HEK293 (cell line): ENCODE measurements at regions not wholly inside any gene's neighbourhood (a gene's known extent, or its start where the extent isn't known, plus 50 kb on each side); places are given as distances from the start of the nearest gene placed in this dataset.

Experiments
- CTCF ChIA-PET: fragments of 350-600 bp; formaldehyde crosslinking; extraction: SDS; loops from one replicate; lab custom pipeline; 2021; ENCODE audit warnings: antibody characterized with exemption; lab: Yijun Ruan, JAX
- POLR2A ChIA-PET: fragments of 300-600 bp; formaldehyde crosslinking; extraction: SDS; loops from one replicate; lab custom pipeline; 2020; ENCODE audit warnings: antibody characterized with exemption, inconsistent platforms; lab: Yijun Ruan, JAX
- H3K27ac ChIP-seq: fragments of 200-500 bp; sonication (Bioruptor generic); 2 replicates; pipeline ENCODE4 v1.5.1; 2014; ENCODE audit warnings: low read depth, low read length, control low read depth, inconsistent platforms; ENCODE audit errors: extremely low read depth
- H3K36me3 ChIP-seq, 2 experiments: fragments of 200-500 bp in 1 of 2; sonication (Bioruptor generic) in 1 of 2; 1 replicate in 1 of 2; 2 replicates in 1 of 2; pipeline ENCODE4 v1.5.1; 2014 to 2017; ENCODE audit warnings: inconsistent platforms in 2 of 2, low read length in 2 of 2; ENCODE audit not compliant: control insufficient read depth in 2 of 2, insufficient read depth in 1 of 2
- H3K4me1 ChIP-seq: fragments of 200-500 bp; sonication (Bioruptor generic); 2 replicates; pipeline ENCODE4 v1.5.1; 2014; ENCODE audit warnings: mild to moderate bottlenecking, low read length, inconsistent platforms; ENCODE audit not compliant: control insufficient read depth, insufficient read depth
- H3K4me3 ChIP-seq: 2 replicates; pipeline ENCODE4 v1.5.1; 2011; ENCODE audit warnings: low read depth, mild to moderate bottlenecking, control low read depth, low read length, moderate library complexity
- H3K9me3 ChIP-seq: fragments of 200-500 bp; sonication (Bioruptor generic); 2 replicates; pipeline ENCODE4 v1.5.1; 2014; ENCODE audit warnings: low read depth, low read length, inconsistent platforms; ENCODE audit not compliant: control insufficient read depth, insufficient read depth
- GLI4 ChIP-seq: fragments of 450-650 bp; formaldehyde crosslinking; IDR thresholded peaks from 2 replicates; pipeline ENCODE4 v1.5.1; 2016; ENCODE audit warnings: missing biosample characterization, missing genetic modification characterization
- HOXC10 ChIP-seq: sonication (generic); formaldehyde crosslinking; IDR thresholded peaks from 2 replicates; pipeline ENCODE4 v1.8.1; 2023; ENCODE audit warnings: mild to moderate bottlenecking, missing genetic modification reagents
- KLF8 ChIP-seq: fragments of 450-650 bp; formaldehyde crosslinking; IDR thresholded peaks from 2 replicates; pipeline ENCODE4 v1.5.1; 2016; ENCODE audit warnings: missing biosample characterization, missing genetic modification characterization
- PRDM1 ChIP-seq: fragments of 450-650 bp; formaldehyde crosslinking; IDR thresholded peaks from 2 replicates; pipeline ENCODE4; 2016; ENCODE audit warnings: missing biosample characterization, missing genetic modification characterization
- SCRT1 ChIP-seq: fragments of 450-650 bp; formaldehyde crosslinking; IDR thresholded peaks from 2 replicates; pipeline ENCODE4 v1.5.1; 2016; ENCODE audit warnings: missing biosample characterization, missing genetic modification characterization, borderline replicate concordance
- TCF7L2 ChIP-seq: IDR thresholded peaks from 2 replicates; pipeline ENCODE4 v1.6.1; 2011; ENCODE audit warnings: low read depth, mild to moderate bottlenecking, inconsistent platforms, low read length, moderate library complexity, borderline replicate concordance
- ZBTB20 ChIP-seq: fragments of 450-650 bp; formaldehyde crosslinking; IDR thresholded peaks from 2 replicates; pipeline ENCODE4 v1.5.1; 2016; ENCODE audit warnings: missing biosample characterization, missing genetic modification characterization
- ZEB2 ChIP-seq: fragments of 450-650 bp; formaldehyde crosslinking; IDR thresholded peaks from 2 replicates; pipeline ENCODE4 v1.5.1; 2016; ENCODE audit warnings: missing biosample characterization, missing genetic modification characterization
- ZFHX2 ChIP-seq: fragments of 450-650 bp; formaldehyde crosslinking; conservative IDR thresholded peaks from 2 replicates; pipeline ENCODE4 v1.5.1; 2016; ENCODE audit warnings: missing biosample characterization, missing genetic modification characterization
- ZNF10 ChIP-seq: fragments of 450-650 bp; formaldehyde crosslinking; IDR thresholded peaks from 2 replicates; pipeline ENCODE4 v1.5.1; 2017; ENCODE audit warnings: missing biosample characterization, missing genetic modification characterization
- ZNF202 ChIP-seq: fragments of 450-650 bp; formaldehyde crosslinking; IDR thresholded peaks from 2 replicates; pipeline ENCODE4 v1.5.1; 2016; ENCODE audit warnings: missing biosample characterization, missing genetic modification characterization, borderline replicate concordance
- ZNF248 ChIP-seq: fragments of 450-650 bp; formaldehyde crosslinking; IDR thresholded peaks from 2 replicates; pipeline ENCODE4 v1.5.1; 2017; ENCODE audit warnings: missing biosample characterization, missing genetic modification characterization
- ZNF274 ChIP-seq, 2 experiments: fragments of 200-500 bp in 1 of 2; fragments of 450-650 bp in 1 of 2; sonication (Bioruptor generic) in 1 of 2; formaldehyde crosslinking in 1 of 2; IDR thresholded peaks; 2 replicates each; pipeline versions ENCODE4 v1.5.1 to v1.6.1; 2014 to 2016; ENCODE audit warnings: borderline replicate concordance in 1 of 2, inconsistent platforms in 1 of 2, low read length in 1 of 2, missing biosample characterization in 1 of 2, missing genetic modification characterization in 1 of 2
- ZNF292 ChIP-seq: fragments of 450-650 bp; formaldehyde crosslinking; IDR thresholded peaks from 2 replicates; pipeline ENCODE4 v1.5.1; 2016; ENCODE audit warnings: low read depth, missing biosample characterization, missing genetic modification characterization, borderline replicate concordance
- ZNF350 ChIP-seq: fragments of 450-650 bp; formaldehyde crosslinking; IDR thresholded peaks from 2 replicates; pipeline ENCODE4 v1.5.0; 2017; ENCODE audit warnings: missing biosample characterization, mild to moderate bottlenecking, missing genetic modification characterization
- ZNF548 ChIP-seq: fragments of 450-650 bp; formaldehyde crosslinking; IDR thresholded peaks from 2 replicates; pipeline ENCODE4 v1.5.1; 2016; ENCODE audit warnings: missing biosample characterization, missing genetic modification characterization
- ZNF623 ChIP-seq: fragments of 450-650 bp; formaldehyde crosslinking; IDR thresholded peaks from 2 replicates; pipeline ENCODE4 v1.5.1; 2016; ENCODE audit warnings: missing biosample characterization, missing genetic modification characterization
- ZNF629 ChIP-seq: fragments of 450-650 bp; formaldehyde crosslinking; IDR thresholded peaks from 2 replicates; pipeline ENCODE4 v1.5.1; 2017; ENCODE audit warnings: missing biosample characterization, missing genetic modification characterization
- ZNF76 ChIP-seq: fragments of 450-650 bp; formaldehyde crosslinking; IDR thresholded peaks from 2 replicates; pipeline ENCODE4; 2016; ENCODE audit warnings: low read depth, missing biosample characterization, missing genetic modification characterization, borderline replicate concordance
- ZNF776 ChIP-seq: fragments of 450-650 bp; formaldehyde crosslinking; IDR thresholded peaks from 2 replicates; pipeline ENCODE4 v1.5.0; 2017; ENCODE audit warnings: missing biosample characterization, missing genetic modification characterization, borderline replicate concordance
- ZSCAN16 ChIP-seq: fragments of 450-650 bp; formaldehyde crosslinking; IDR thresholded peaks from 2 replicates; pipeline ENCODE4 v1.5.1; 2016; ENCODE audit warnings: missing biosample characterization, missing genetic modification characterization
- TF ChIP-seq, protein P1 (sequence below): fragments of 450-650 bp; formaldehyde crosslinking; IDR thresholded peaks from 2 replicates; pipeline ENCODE4 v1.5.1; 2017; ENCODE audit warnings: missing biosample characterization, missing genetic modification characterization
- TF ChIP-seq, protein P2 (sequence below): sonication (generic); formaldehyde crosslinking; IDR thresholded peaks from 2 replicates; pipeline ENCODE4 v1.8.1; 2022; ENCODE audit warnings: mild to moderate bottlenecking, moderate library complexity, missing genetic modification reagents

DNA sequence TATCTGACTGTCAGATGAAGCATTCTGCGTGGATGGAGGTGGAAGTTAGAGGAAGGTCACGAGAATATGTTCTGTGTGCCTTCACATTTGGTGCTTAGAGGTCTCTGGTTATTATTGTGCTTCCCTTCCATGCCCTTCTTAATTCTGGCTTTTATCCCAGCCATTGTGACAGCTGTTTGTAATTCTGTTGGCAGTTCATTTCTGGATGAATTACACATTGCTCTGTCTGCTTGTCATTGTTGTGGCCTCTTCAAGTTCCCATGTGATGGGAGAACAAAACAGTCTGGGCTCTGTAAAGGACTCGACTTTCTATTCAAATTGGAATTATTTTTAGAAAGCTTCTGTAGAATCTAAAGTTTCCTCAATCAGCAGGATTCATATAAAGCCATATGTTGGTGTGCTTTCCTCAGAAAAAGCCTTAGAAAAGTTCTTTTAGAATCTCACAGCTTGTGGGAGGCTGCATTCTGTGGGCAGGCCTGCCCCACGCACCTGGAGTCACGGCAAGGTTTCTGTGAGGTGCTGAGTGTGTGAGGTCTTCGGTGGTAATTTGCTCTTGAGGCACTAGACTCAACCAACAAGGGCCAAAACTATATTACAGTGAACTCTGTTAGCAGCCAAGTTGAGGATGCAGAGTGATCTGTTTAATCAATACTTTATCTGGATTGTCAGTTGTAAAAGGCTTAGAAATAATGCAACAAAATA lies 397.4 kb upstream of the AZI2 start:
- no peak for TF ChIP-seq KLF8
- no peak for TF ChIP-seq ZNF623 (tag by site-specific recombination)
- TF ChIP-seq PRDM1 (tag by site-specific recombination), result no peak
- TF ChIP-seq, protein P1, sequence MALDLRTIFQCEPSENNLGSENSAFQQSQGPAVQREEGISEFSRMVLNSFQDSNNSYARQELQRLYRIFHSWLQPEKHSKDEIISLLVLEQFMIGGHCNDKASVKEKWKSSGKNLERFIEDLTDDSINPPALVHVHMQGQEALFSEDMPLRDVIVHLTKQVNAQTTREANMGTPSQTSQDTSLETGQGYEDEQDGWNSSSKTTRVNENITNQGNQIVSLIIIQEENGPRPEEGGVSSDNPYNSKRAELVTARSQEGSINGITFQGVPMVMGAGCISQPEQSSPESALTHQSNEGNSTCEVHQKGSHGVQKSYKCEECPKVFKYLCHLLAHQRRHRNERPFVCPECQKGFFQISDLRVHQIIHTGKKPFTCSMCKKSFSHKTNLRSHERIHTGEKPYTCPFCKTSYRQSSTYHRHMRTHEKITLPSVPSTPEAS (tag by site-specific recombination), result no peak
- no peak for TF ChIP-seq ZNF776 (tag by site-specific recombination)
- TF ChIP-seq ZNF548 (tag by site-specific recombination), result no peak
- POLR2A ChIA-PET, result no interaction called here
- no peak overlapping the region for H3K4me3 ChIP-seq
- H3K9me3 ChIP-seq, result no peaks in the 10 kb centered on the region
- H3K36me3 ChIP-seq, result no peaks in the 10 kb centered on the region
- CTCF ChIA-PET, result no interaction called here
- H3K27ac ChIP-seq, result no peak overlapping the region
- H3K4me1 ChIP-seq, result no peaks in the 10 kb centered on the region

DNA sequence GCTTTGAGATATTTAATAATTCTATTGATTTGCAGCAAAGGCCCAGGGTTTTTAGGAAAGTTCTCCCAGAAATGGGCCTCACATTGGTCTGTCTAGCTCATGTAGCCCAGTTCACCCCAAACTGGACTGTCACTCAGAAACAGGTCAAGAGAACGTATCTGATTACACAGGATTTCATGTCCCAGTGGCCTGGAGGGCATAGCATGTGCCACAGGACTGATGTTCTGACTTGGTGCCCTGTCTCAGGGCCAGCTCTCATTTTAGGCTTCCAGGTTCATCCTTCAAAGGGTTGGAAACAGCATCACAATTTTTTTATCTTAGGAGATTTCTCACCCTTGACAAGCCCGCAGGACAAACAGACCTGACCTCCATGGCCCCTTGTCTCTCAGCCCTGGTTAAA lies 398.4 kb upstream of the AZI2 start:
- H3K36me3 ChIP-seq, result no peaks in the 10 kb centered on the region
- H3K4me3 ChIP-seq, result no peak overlapping the region
- TF ChIP-seq ZNF350 (tag by site-specific recombination), result no peak
- no peak for TF ChIP-seq ZNF202
- H3K4me1 ChIP-seq, result no peaks in the 10 kb centered on the region
- no peak overlapping the region for H3K27ac ChIP-seq
- CTCF ChIA-PET, result no interaction called here
- H3K9me3 ChIP-seq, result no peaks in the 10 kb centered on the region
- POLR2A ChIA-PET, result no interaction called here

DNA sequence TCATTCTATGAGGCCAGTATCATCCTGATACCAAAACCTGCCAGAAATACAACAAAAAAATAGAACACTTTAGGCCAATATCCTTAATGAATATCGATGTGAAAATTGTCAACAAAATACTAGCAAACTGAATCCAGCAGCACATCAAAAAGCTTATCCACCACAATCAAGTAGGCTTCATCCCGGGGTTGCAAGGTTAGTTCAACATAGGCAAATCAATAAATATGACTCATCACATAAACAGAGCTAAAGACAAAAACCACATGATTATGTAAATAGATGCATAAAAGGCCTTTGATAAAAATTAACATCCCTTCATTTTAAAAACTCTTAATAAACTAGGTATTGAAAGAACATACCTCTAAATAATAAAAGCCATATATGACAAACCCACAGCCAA lies 403.2 kb upstream of the AZI2 start:
- TF ChIP-seq ZSCAN16 (no peak), HOXC10 (CRISPR knock-in tag) (no peak), GLI4 (no peak), ZNF76 (no peak), ZNF274 (IDR thresholded peaks at IDR 0.05; ENCODE audit: low read length) (no peak), ZNF274 (tag by site-specific recombination; IDR thresholded peaks at IDR 0.05; ENCODE audit: borderline replicate concordance) (no peak)
- CTCF ChIA-PET, result interaction anchor here (0.6 to 1.1 kb wide), 2 partner anchors 87 to 275 kb away, joined by 3 read pairs; no protein-coding TSS in a partner anchor
- H3K4me1 ChIP-seq, result no peaks in the 10 kb centered on the region
- no peaks in the 10 kb centered on the region for H3K36me3 ChIP-seq
- H3K9me3 ChIP-seq, result no peaks in the 10 kb centered on the region
- POLR2A ChIA-PET, result no interaction called here
- H3K27ac ChIP-seq, result no peak overlapping the region
- H3K4me3 ChIP-seq, result no peak overlapping the region

DNA sequence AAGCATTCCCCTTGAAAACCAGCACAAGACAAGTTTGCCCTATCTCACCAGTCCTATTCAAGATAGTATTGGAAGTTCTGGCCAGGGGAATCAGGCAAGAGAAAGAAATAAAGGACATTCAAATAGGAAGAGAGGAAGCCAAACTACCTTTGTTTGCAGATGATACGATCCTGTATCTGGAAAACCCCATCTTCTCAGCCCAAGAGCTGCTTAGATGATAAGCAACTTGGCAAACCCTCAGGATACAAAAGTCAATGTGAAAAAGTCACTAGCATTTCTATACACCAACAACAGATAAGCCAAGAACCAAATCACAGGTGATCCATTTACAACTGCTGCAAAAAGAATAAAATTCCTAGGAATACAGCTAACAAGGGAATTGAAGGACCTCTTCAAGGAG lies 403.7 kb upstream of the AZI2 start:
- ChIA-PET CTCF (interaction anchor here (1.1 kb wide), 1 partner anchor 275 kb away, joined by 3 read pairs; no protein-coding TSS in a partner anchor), POLR2A (no interaction called here)
- Histone ChIP-seq H3K9me3 (no peaks in the 10 kb centered on the region), H3K27ac (no peak overlapping the region), H3K36me3 (no peaks in the 10 kb centered on the region), H3K4me3 (no peak overlapping the region), H3K4me1 (no peaks in the 10 kb centered on the region)
- TF ChIP-seq ZNF623 (tag by site-specific recombination) (no peak), TCF7L2 (no peak)

DNA sequence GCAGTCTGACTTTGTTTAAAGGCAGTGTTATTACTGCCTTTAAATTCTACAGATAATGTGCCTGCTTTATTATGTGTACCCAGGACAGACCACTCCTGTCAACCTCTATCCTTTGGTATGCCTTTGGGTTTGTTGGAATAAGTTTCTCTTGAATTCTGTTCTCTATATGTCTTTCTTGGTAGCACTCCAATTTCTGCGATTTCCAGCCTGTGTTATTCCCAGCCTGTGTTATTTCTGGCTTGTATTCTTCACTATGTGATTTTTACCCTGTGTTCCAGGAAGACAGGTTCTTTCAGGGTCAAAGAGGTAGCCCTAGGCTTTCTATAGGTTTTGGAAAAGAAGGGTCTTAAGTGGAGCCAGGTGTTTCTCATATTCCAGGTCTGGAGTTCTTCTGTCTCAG lies 407.4 kb upstream of the AZI2 start:
- Histone ChIP-seq H3K4me3 (no peak overlapping the region), H3K27ac (no peak overlapping the region), H3K4me1 (no peaks in the 10 kb centered on the region), H3K36me3 (no peaks in the 10 kb centered on the region), H3K9me3 (no peaks in the 10 kb centered on the region)
- ChIA-PET POLR2A (no interaction called here), CTCF (no interaction called here)
- TF ChIP-seq ZFHX2 (tag by site-specific recombination), result no peak
- no peak for TF ChIP-seq SCRT1 (tag by site-specific recombination)
- TF ChIP-seq, protein P2, sequence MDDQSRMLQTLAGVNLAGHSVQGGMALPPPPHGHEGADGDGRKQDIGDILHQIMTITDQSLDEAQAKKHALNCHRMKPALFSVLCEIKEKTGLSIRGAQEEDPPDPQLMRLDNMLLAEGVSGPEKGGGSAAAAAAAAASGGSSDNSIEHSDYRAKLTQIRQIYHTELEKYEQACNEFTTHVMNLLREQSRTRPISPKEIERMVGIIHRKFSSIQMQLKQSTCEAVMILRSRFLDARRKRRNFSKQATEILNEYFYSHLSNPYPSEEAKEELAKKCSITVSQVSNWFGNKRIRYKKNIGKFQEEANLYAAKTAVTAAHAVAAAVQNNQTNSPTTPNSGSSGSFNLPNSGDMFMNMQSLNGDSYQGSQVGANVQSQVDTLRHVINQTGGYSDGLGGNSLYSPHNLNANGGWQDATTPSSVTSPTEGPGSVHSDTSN (CRISPR knock-in tag), result no peak
- no peak for TF ChIP-seq ZNF629 (tag by site-specific recombination)
- no peak for TF ChIP-seq ZNF10 (tag by site-specific recombination)
- TF ChIP-seq ZEB2 (tag by site-specific recombination), result no peak
- TF ChIP-seq ZBTB20 (tag by site-specific recombination), result no peak
- TF ChIP-seq ZNF292 (tag by site-specific recombination), result no peak
- TF ChIP-seq ZNF248, result no peak
